Left lung (tissue), 4 donors: ENCODE measurements at regions not wholly inside any gene's neighbourhood (a gene's known extent, or its start where the extent isn't known, plus 50 kb on each side); places are given as distances from the start of the nearest gene placed in this dataset.

Experiments used
- ATAC-seq: fragments of 200-7000 bp; cut with Tn5 transposase; one replicate; pipeline ENCODE4 v1.9.1; 2020; ENCODE audit warnings: moderate library complexity
- DNase-seq, 4 donors: peaks; one replicate each; pipeline ENCODE4 v3.0.0-alpha.2; 2013 to 2020
- H3K27ac ChIP-seq, 2 donors: fragments of 200-600 bp; sonication (generic) in 1 of 2; one replicate each; pipeline versions ENCODE4 v1.5.0 to v1.8.0; 2020 to 2021
- H3K27me3 ChIP-seq, 2 donors: fragments of 200-600 bp; sonication (generic) in 1 of 2; one replicate each; pipeline versions ENCODE4 v1.5.0 to v1.8.0; 2020 to 2021
- H3K36me3 ChIP-seq, 2 donors: fragments of 200-600 bp; sonication (generic) in 1 of 2; one replicate each; pipeline versions ENCODE4 v1.5.0 to v1.8.0; 2020 to 2021
- H3K4me1 ChIP-seq, 2 donors: fragments of 200-600 bp; one replicate each; pipeline ENCODE4 v1.8.0; 2021
- H3K4me3 ChIP-seq, 2 donors: fragments of 200-600 bp; sonication (generic) in 1 of 2; one replicate each; pipeline versions ENCODE4 v1.5.0 to v1.8.0; 2020 to 2021; ENCODE audit warnings: mild to moderate bottlenecking in 1 of 2
- H3K9me3 ChIP-seq, 2 donors: fragments of 200-600 bp; sonication (generic) in 1 of 2; one replicate each; pipeline versions ENCODE4 v1.5.0 to v1.8.0; 2020 to 2021
- CTCF ChIP-seq, 2 donors: fragments of 200-600 bp; sonication (generic) in 1 of 2; IDR thresholded peaks; one replicate each; pipeline versions ENCODE4 v1.5.0 to v1.8.0; 2021; ENCODE audit warnings: antibody characterized with exemption in 2 of 2
- intact Hi-C, 2 donors: fragments of 100-400 bp; cut with DNase I; formaldehyde crosslinking; loops; one replicate each; pipeline versions ENCODE4 v1.11.2 to v1.14.2; 2022
- donor health status: DM: no; HTN: yes; CAD: no.
- donor health status: DM: no; HTN: no; CAD: no.

GRCh38 chr1:232259333-232259732 is 370.6 kb downstream of the SIPA1L2 start:
- Histone ChIP-seq H3K27ac (no peak overlapping the region), H3K27me3 (peaks cover 0 to 18% of the 10 kb centered on the region in 2 donors), H3K4me3 (no peak overlapping the region), H3K4me1 (no peaks in the 10 kb centered on the region), H3K36me3 (no peaks in the 10 kb centered on the region), H3K9me3 (no peaks in the 10 kb centered on the region)
- intact Hi-C loops = no loop called here
- no peak for ATAC-seq
- no peak for DNase-seq
- TF ChIP-seq CTCF (IDR thresholded peaks at IDR 0.05) = no peak

GRCh38 chr1:232252546-232253118 is 377.3 kb downstream of the SIPA1L2 start:
- Histone ChIP-seq H3K27ac (no peak overlapping the region), H3K9me3 (no peaks in the 10 kb centered on the region), H3K36me3 (no peaks in the 10 kb centered on the region), H3K4me1 (no peaks in the 10 kb centered on the region), H3K4me3 (no peak overlapping the region), H3K27me3 (peaks cover 0 to 25% of the 10 kb centered on the region in 2 donors)
- intact Hi-C loops = no loop called here
- no peak for TF ChIP-seq CTCF (IDR thresholded peaks at IDR 0.05)
- DNase-seq (no peak), ATAC-seq (peak; percentile 33)

- no peak for DNase-seq
- TF ChIP-seq CTCF (IDR thresholded peaks at IDR 0.05) = no peak
- Histone ChIP-seq H3K27me3 (peaks cover 0 to 25% of the 10 kb centered on the region in 2 donors), H3K4me1 (no peaks in the 10 kb centered on the region), H3K4me3 (no peak overlapping the region), H3K9me3 (no peaks in the 10 kb centered on the region), H3K36me3 (no peaks in the 10 kb centered on the region), H3K27ac (no peak overlapping the region)
- intact Hi-C loops = no loop called here
- ATAC-seq = no peak
Observed at GRCh38 chr1:232250838-232251237, 379.1 kb downstream of the SIPA1L2 start.

- H3K27me3 ChIP-seq = peaks cover 0 to 25% of the 10 kb centered on the region in 2 donors
- ATAC-seq (no peak), DNase-seq (no peak)
- H3K27ac ChIP-seq = no peak overlapping the region
- no peaks in the 10 kb centered on the region for H3K4me1 ChIP-seq
- intact Hi-C loops = no loop called here
- no peak overlapping the region for H3K4me3 ChIP-seq
- TF ChIP-seq CTCF (IDR thresholded peaks at IDR 0.05) = no peak
- no peaks in the 10 kb centered on the region for H3K9me3 ChIP-seq
- no peaks in the 10 kb centered on the region for H3K36me3 ChIP-seq
Observed at GRCh38 chr1:232249861-232250777, 379.8 kb downstream of the SIPA1L2 start.

GRCh38 chr1:232249339-232249738 is 380.6 kb downstream of the SIPA1L2 start:
- TF ChIP-seq CTCF (IDR thresholded peaks at IDR 0.05) = no peak
- no peaks in the 10 kb centered on the region for H3K36me3 ChIP-seq
- intact Hi-C loops = no loop called here
- no peaks in the 10 kb centered on the region for H3K4me1 ChIP-seq
- ATAC-seq = no peak
- no peak overlapping the region for H3K27ac ChIP-seq
- H3K4me3 ChIP-seq = no peak overlapping the region
- no peak for DNase-seq
- H3K27me3 ChIP-seq = peaks cover 0 to 25% of the 10 kb centered on the region in 2 donors
- H3K9me3 ChIP-seq = no peaks in the 10 kb centered on the region
